ENCODE measurements at regions not wholly inside any gene's neighbourhood (a gene's known extent, or its start where the extent isn't known, plus 50 kb on each side); places are given as distances from the start of the nearest gene placed in this dataset.

DNA sequence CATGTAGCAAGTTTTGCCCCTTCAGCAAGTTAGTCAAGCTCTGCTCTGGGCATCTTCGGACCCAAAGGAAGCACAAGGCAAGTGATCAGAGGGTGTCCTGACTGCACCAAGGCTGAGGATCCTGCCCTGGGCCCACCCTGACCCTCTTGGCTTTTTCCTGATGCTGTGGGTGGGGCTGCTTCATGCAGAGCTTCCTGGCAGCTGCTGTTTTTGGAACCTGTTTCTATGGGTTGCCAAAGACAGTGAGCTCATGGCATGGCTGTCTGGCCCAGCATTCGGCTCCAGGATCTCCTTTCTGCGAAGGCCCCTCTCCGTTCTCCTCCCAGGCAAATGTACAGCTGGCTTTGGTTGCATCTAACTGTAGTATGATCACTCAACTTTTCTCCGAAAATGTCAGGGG is 497.9 kb downstream of the ARHGEF28 start:
- in situ Hi-C loops (cut with HindIII; ENCODE audit: low sequenced_read_pairs) = no loop called here
- TF ChIP-seq, protein P1, sequence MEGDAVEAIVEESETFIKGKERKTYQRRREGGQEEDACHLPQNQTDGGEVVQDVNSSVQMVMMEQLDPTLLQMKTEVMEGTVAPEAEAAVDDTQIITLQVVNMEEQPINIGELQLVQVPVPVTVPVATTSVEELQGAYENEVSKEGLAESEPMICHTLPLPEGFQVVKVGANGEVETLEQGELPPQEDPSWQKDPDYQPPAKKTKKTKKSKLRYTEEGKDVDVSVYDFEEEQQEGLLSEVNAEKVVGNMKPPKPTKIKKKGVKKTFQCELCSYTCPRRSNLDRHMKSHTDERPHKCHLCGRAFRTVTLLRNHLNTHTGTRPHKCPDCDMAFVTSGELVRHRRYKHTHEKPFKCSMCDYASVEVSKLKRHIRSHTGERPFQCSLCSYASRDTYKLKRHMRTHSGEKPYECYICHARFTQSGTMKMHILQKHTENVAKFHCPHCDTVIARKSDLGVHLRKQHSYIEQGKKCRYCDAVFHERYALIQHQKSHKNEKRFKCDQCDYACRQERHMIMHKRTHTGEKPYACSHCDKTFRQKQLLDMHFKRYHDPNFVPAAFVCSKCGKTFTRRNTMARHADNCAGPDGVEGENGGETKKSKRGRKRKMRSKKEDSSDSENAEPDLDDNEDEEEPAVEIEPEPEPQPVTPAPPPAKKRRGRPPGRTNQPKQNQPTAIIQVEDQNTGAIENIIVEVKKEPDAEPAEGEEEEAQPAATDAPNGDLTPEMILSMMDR (IDR thresholded peaks at IDR 0.05; ENCODE audit: low read depth, low read length) = no peak
- H3K4me3 ChIP-seq (ENCODE audit: low read depth, low read length) = no peak overlapping the region
- no peak for DNase-seq (ENCODE audit: low read depth, low spot score)

DNA sequence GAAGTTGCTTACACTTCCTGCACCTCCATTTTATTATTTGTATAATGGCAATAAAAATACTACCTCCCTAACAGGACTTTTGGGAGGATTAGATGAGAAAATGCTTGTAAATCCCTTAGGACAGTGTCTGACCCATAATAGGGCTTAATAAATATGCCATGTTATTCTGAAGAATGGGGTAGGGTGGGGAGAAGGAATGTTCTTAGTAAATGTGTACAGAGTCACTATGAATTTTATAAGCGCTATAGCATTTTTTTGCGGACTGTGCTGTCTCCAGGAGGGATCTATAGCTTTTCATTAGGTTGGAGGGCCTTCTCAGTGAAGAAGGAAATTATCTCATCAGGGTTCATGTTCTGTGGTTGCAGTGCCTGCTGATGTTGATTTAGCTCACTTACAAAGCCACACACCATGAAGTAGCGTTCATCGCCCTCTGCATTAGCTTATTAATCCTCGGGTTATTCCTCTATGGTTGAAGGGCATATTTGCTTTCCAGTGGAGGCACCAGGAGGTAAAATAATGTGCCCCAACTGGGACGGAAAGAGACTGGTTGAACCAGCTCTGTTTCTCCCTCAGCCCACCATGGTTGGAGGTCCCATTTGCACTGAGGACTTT is 497.1 kb downstream of the ARHGEF28 start:
- no peak overlapping the region for H3K4me3 ChIP-seq (ENCODE audit: low read depth, low read length)
- in situ Hi-C loops (cut with HindIII; ENCODE audit: low sequenced_read_pairs) = no loop called here
- TF ChIP-seq, protein P1 (IDR thresholded peaks at IDR 0.05; ENCODE audit: low read depth, low read length) = no peak
- DNase-seq (ENCODE audit: low read depth, low spot score) = peak; percentile 43

DNA sequence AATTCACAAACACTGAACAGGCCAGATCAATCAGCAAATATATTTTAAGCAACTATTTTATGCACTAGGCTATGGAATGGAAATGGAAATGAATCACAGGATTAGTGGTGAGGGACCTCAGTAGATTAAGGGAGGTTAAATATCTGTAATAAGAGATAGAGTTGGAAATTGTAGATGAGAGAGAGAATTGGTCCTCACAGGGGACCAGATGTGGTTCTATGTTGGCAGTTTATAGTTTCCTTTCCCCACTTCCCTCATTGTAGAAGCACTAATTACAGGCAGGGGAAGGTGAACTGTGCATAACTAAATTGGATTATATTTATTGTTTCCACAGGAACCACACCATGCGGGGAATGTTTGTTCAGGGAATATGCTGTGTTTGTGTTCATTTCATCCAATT is 496.2 kb downstream of the ARHGEF28 start:
- in situ Hi-C loops (cut with HindIII; ENCODE audit: low sequenced_read_pairs) = no loop called here
- TF ChIP-seq, protein P1 (IDR thresholded peaks at IDR 0.05; ENCODE audit: low read depth, low read length) = no peak
- H3K4me3 ChIP-seq (ENCODE audit: low read depth, low read length) = no peak overlapping the region
- DNase-seq (ENCODE audit: low read depth, low spot score) = no peak

DNA sequence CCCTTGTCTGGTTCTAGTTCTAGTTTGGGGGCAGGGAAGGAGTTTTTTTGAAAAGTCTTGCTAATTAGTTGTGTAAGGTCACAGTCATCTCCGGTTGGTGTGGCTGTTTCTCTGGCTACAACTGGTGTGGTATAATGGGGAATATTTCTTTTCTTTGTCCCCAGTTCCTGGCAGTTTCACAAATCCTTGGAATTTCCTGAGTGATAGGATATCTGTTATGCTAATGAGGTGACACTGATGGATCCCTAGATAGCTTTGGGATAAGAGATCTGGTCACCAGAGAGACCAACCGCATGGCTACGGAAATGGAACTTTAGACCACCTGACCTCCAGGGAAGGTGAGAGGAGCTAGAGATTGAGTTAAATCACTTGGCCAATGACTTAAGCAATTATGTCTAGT is 494.6 kb downstream of the ARHGEF28 start:
- in situ Hi-C loops (cut with HindIII; ENCODE audit: low sequenced_read_pairs) = no loop called here
- no peak for DNase-seq (ENCODE audit: low read depth, low spot score)
- no peak overlapping the region for H3K4me3 ChIP-seq (ENCODE audit: low read depth, low read length)
- TF ChIP-seq, protein P1 (IDR thresholded peaks at IDR 0.05; ENCODE audit: low read depth, low read length) = no peak

DNA sequence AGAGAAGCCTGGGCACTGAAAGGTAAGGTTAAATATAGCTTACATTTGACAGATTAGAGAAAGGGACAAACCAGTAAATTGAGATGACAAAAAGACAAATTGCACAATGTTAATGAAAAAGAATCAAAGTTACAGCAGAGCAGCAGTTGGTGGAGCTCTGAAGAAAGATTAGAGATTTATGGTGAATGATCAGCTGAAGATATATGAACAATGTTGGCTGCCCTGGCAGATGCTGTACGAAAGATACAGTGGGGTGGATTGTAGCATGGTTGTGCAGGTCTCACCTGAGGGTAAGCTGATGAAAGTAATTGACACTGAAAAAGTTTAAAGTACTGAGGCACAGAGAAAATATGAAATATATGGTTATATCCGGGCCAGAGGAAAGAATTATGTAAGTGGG is 492.1 kb downstream of the ARHGEF28 start:
- in situ Hi-C loops (cut with HindIII; ENCODE audit: low sequenced_read_pairs) = no loop called here
- DNase-seq (ENCODE audit: low read depth, low spot score) = no peak
- no peak overlapping the region for H3K4me3 ChIP-seq (ENCODE audit: low read depth, low read length)
- TF ChIP-seq, protein P1 (IDR thresholded peaks at IDR 0.05; ENCODE audit: low read depth, low read length) = no peak

DNA sequence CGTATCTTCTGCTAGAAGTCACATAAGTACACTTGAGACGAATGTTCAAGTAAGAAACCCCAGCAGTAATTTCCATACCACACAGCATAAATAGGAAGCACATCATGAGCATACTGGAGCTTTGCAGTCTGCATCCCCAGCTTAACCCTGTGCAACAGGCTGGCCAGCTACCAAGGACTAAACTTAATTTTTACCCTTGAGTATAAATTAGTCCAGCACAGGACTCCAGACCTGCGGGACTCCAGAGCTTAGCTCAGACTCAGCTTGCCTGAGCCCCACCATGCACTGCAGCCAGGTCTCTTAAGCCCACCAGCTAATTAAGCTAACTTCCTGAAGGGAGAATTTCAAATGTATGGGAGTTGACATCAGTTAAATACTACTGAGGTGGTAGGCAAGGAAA is 491.0 kb downstream of the ARHGEF28 start:
- no peak overlapping the region for H3K4me3 ChIP-seq (ENCODE audit: low read depth, low read length)
- TF ChIP-seq, protein P1 (IDR thresholded peaks at IDR 0.05; ENCODE audit: low read depth, low read length) = no peak
- in situ Hi-C loops (cut with HindIII; ENCODE audit: low sequenced_read_pairs) = no loop called here
- no peak for DNase-seq (ENCODE audit: low read depth, low spot score)

DNA sequence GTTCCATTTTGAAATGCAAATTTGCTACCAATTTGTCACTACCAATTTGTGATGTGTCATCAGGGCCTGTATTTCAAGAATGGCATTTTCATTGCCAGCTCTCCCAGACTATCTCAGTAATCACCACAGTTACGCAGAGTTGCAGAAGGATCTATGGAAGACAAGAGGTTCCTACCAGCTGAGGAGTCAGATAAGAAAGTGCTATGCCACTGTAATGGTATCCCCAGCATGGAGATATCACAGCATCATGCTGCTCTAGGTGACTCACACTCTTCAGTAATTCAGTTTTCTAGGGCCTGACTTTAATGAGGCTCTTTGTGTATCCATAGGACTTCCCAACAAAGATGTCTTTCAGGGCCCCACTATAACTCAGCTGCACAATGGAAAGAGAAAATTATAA is 490.3 kb downstream of the ARHGEF28 start:
- no peak overlapping the region for H3K4me3 ChIP-seq (ENCODE audit: low read depth, low read length)
- in situ Hi-C loops (cut with HindIII; ENCODE audit: low sequenced_read_pairs) = no loop called here
- no peak for DNase-seq (ENCODE audit: low read depth, low spot score)
- TF ChIP-seq, protein P1 (IDR thresholded peaks at IDR 0.05; ENCODE audit: low read depth, low read length) = no peak

Measured in astrocyte of the spinal cord (primary cell).